Right cardiac atrium (tissue), 5 donors: ENCODE measurements at regions not wholly inside any gene's neighbourhood (a gene's known extent, or its start where the extent isn't known, plus 50 kb on each side); places are given as distances from the start of the nearest gene placed in this dataset.

Source experiments
- ATAC-seq, 2 donors: fragments of 200-7000 bp; cut with Tn5 transposase; one replicate each; pipeline versions ENCODE4 v1.8.0 to v1.9.1; 2020; ENCODE audit warnings: moderate library complexity in 2 of 2, mild to moderate bottlenecking in 1 of 2
- DNase-seq, 3 donors: peaks; one replicate each; pipeline ENCODE4 v3.0.0-alpha.2; 2020
- H3K27ac ChIP-seq: one replicate; pipeline ENCODE4 v1.5.1; 2013; ENCODE audit warnings: mild to moderate bottlenecking, low read length, control low read depth, moderate library complexity
- H3K27me3 ChIP-seq: one replicate; pipeline ENCODE4 v1.6.1; 2013; ENCODE audit not compliant: control insufficient read depth, insufficient read depth
- H3K4me1 ChIP-seq: one replicate; pipeline ENCODE4 v1.6.1; 2013; ENCODE audit warnings: low read length; ENCODE audit not compliant: control insufficient read depth, insufficient read depth
- H3K4me3 ChIP-seq: one replicate; pipeline ENCODE4 v1.5.1; 2013; ENCODE audit warnings: low read length, control low read depth
- H3K9me3 ChIP-seq: one replicate; pipeline ENCODE4 v1.6.1; 2013; ENCODE audit warnings: low read length; ENCODE audit not compliant: control insufficient read depth
- WGBS: extraction: QIAGEN DNeasy Blood & Tissue Kit; methylation state at CpG from one replicate; pipeline ENCODE4 v1.1.7; 2013; 5-methylcytosine and 5-hydroxymethylcytosine counted together
- intact Hi-C, 4 donors: fragments of 100-400 bp; cut with DNase I; formaldehyde crosslinking; loops; one replicate each; pipeline versions ENCODE4 v1.11.0 to v1.14.0; 2022 to 2023
- donor health status: healthy with polysubstance abuse.
- donor health status: DM: no; HTN: yes; CAD: no.
- donor health status: DM: no; HTN: no; CAD: no.
- donor health status: DM: no; HTN: yes; CAD: no; lungs with severe emphysema.
- donor health status: DM: yes; HTN: yes; CAD: no.

DNA sequence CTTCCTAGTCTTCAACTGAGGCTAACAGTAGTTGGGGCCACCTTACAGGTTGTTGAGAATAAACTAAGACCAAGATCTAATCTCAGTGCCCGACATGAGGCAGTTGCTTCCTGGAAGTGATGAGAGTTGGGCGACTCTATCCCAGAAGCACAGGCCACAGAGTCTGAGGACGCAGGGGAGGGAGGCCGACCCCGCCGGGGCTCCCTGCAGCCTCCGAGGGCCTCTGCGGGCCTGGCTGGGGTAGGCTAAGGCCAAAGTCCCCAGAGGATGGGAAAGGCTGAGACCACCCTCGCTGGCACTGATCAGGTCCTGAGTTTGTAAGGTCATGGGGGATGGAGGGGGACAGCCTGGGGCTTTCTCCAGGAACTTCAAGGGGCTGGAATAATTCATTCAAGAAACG is 74.0 kb downstream of the ENGASE start:
- DNase-seq (no peak), ATAC-seq (no peak)
- Histone ChIP-seq H3K9me3 (no peaks in the 10 kb centered on the region), H3K4me3 (no peak overlapping the region), H3K27ac (no peak overlapping the region), H3K27me3 (no peaks in the 10 kb centered on the region), H3K4me1 (no peaks in the 10 kb centered on the region)
- intact Hi-C loops = no loop called here
- WGBS = 73% methylated on average over 10 of the region's 10 CpGs

DNA sequence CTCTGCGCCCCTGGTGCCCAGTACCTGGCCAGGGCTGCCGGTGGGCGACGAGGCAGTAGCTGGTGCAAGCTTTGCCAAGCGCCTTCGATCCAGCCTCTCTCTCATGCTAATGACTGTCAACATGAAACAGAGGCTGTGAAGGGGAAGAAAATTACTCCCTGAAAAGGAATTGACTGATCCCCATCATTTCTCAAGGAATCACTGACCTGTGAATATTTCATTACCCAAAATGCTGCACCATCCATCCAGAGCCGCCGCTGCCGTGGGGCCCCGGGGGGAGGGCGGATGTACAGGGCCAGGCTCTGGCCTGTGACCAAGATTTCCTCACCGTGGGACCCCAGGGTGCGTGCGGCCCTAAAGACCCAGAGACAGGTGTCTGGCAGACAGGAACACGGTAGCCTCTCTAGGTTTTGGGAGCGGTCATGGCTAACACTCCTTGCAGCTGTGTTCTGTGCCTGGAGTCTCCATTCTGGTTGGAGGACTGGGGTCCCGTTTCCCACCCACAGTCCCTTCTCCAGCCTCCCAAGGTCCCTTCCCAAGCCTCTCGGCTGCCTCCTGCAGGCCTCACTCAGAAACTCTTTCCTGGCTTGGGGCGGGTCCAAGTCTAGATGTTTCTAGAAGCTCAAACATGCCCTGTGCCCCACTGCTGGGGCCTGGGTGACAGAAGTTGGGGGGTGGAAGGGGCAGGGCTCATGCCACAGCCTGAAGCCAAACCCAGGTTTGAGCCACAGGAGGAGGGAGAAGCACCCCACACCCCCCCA is 73.3 kb downstream of the ENGASE start:
- H3K27me3 ChIP-seq = no peaks in the 10 kb centered on the region
- no peaks in the 10 kb centered on the region for H3K9me3 ChIP-seq
- DNase-seq = no peak
- no peak for ATAC-seq
- no peak overlapping the region for H3K4me3 ChIP-seq
- H3K4me1 ChIP-seq = no peaks in the 10 kb centered on the region
- no peak overlapping the region for H3K27ac ChIP-seq
- intact Hi-C loops = no loop called here
- WGBS = 83% methylated on average over 19 of the region's 19 CpGs

DNA sequence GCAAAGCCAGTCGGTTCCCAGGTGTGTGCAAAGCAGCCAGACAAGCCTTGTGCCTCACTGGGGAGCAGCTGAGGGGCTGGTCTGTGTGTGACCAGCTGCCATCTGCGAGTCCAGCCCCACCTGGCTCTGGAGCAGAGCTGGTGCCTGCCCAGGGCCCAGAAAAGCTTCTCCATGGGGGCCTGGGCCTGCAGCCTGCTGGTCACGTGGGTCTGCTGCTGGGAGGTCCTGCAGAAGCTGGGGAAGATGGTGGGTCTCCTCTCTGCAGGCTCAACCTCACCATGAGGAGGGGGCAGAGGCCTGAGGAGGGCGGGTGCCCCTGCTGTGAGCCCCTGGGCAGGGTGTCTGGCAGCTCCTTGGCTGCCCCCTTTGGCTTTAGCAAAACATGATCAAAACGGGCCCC is 71.9 kb downstream of the ENGASE start:
- no peaks in the 10 kb centered on the region for H3K27me3 ChIP-seq
- ATAC-seq = no peak
- no peak overlapping the region for H3K27ac ChIP-seq
- H3K9me3 ChIP-seq = no peaks in the 10 kb centered on the region
- 56% methylated on average over 5 of the region's 5 CpGs for WGBS
- no peak overlapping the region for H3K4me3 ChIP-seq
- no peaks in the 10 kb centered on the region for H3K4me1 ChIP-seq
- intact Hi-C loops = no loop called here
- DNase-seq = no peak

DNA sequence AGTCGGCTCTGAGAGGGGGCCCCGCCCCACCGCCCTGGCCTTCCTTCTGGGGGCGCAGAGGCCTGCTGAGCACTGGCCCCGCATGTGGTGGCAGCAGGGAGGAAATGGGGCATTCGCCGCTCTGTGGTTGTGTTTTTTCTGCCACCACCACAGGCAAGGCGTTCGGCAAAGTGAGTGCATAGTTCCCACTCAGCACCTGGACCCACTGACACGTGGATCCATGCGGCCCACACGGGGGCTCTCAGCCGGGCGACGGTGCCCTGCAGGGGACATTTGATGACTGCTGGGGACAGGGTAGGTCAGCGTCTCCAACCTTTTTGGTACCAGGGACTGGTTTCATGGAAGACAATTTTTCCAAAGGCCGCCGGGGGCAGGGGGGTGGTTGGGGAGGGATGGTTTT is 70.9 kb downstream of the ENGASE start:
- Histone ChIP-seq H3K27ac (no peak overlapping the region), H3K27me3 (no peaks in the 10 kb centered on the region), H3K9me3 (no peaks in the 10 kb centered on the region), H3K4me3 (no peak overlapping the region), H3K4me1 (no peaks in the 10 kb centered on the region)
- ATAC-seq (no peak), DNase-seq (no peak)
- 86% methylated on average over 18 of the region's 18 CpGs for WGBS
- intact Hi-C loops = no loop called here

DNA sequence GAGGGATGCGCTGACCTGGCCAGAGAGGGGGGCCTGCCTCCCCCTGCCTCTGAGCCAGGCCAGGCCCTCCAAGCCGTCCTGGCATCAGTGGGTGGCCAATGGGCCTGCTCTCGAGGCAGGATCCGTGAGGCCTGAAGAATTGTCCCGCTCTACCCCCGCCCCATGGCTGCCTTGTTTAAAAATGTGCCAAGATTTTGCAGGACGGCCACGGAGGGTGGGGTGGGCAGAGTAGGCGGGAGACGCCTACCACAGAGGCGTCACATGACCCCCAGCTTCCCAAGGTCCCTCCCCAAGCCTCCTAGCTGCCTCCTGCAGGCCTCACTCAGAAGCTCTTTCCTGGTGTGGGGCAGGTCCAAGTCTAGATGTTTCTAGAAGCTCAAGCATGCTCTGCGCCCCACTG is 69.5 kb downstream of the ENGASE start:
- Histone ChIP-seq H3K4me3 (no peak overlapping the region), H3K9me3 (no peaks in the 10 kb centered on the region), H3K27me3 (no peaks in the 10 kb centered on the region), H3K27ac (no peak overlapping the region), H3K4me1 (no peaks in the 10 kb centered on the region)
- DNase-seq (no peak), ATAC-seq (no peak)
- WGBS = 59% methylated on average over 12 of the region's 12 CpGs
- intact Hi-C loops = no loop called here

DNA sequence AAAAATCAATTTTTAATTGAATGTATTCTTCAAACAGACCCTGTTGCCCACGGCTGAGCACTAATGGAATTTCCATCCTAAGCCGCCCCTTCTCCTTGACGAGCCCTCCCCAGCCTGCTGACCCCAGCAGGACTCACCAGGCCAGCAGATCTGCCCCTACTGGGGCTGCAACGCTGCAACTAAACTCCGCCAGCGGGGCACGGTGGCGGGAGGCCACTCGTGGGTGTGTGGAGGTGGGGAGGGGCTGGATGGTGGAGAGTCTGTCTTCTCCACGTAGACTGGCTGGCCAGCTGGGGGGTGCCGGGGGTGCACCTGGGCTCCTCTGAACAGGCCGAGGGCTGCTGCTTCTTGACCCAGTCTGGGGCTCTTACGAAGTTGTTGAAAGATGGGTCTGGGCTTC is 67.8 kb downstream of the ENGASE start:
- ATAC-seq (no peak), DNase-seq (no peak)
- no peak overlapping the region for H3K27ac ChIP-seq
- intact Hi-C loops = no loop called here
- H3K27me3 ChIP-seq = no peaks in the 10 kb centered on the region
- 54% methylated on average over 13 of the region's 13 CpGs for WGBS
- H3K9me3 ChIP-seq = no peaks in the 10 kb centered on the region
- H3K4me1 ChIP-seq = no peaks in the 10 kb centered on the region
- H3K4me3 ChIP-seq = no peak overlapping the region

DNA sequence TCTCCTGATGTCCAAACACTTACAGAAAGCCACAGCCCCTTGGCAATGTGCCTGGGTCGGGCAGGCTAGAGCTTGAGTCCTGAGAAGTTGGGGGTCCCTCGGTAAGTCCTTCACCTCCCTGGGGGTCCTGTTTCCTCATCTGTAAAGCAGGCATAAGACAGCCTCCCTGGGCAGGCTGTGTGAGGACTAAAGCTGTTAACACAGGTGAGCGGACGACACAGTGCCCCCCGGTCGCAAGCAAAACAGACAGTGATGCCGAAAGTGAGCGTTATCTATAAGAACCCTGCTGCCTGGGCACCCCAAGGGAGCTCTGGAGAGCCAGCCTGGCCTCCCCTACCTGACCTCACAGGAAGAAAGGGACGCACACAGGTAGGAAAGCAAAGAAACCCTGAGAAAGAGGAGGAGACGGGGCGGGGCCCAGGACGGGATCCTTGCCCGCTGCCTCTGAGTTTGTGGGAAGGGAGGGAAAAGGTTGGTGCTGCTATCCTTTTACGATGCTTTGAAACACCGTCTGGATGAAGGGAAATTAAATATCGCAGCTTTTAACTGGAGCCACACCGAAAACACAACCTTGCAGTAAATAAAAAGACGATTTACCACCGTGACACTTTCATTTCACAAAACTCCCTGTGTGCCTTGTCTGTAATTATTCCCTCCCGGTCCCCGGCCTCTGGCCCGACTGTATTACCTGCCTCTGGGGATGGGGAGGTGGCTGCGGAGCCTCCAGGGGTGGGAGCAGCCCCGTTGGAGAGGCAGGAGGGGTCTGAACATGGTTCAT is 67.1 kb downstream of the ENGASE start:
- Histone ChIP-seq H3K4me1 (no peaks in the 10 kb centered on the region), H3K27me3 (no peaks in the 10 kb centered on the region), H3K4me3 (no peak overlapping the region), H3K27ac (no peak overlapping the region), H3K9me3 (no peaks in the 10 kb centered on the region)
- ATAC-seq (no peak), DNase-seq (no peak)
- intact Hi-C loops = no loop called here
- whole genome bisulfite sequencing = 49% methylated on average over 24 of the region's 24 CpGs

DNA sequence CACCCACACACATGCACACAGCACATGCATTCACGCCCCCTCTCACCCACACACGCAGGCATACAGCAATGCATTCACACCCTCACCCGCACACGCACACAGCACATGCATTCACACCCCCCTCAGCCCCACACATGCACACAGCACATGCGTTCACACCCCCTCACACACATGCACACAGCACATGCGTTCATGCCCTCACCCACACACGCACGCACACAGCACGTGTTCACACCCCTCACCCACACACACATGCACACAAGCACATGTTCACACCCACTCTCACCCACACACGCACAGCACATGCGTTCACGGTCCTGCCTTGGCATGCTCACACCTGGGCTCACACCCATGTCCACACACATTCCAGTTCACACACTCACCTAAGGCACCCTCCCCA is 64.2 kb downstream of the ENGASE start:
- Histone ChIP-seq H3K27me3 (no peaks in the 10 kb centered on the region), H3K9me3 (no peaks in the 10 kb centered on the region), H3K4me1 (no peaks in the 10 kb centered on the region), H3K4me3 (no peak overlapping the region), H3K27ac (no peak overlapping the region)
- 93% methylated on average over 12 of the region's 12 CpGs for WGBS
- no peak for ATAC-seq
- no peak for DNase-seq
- intact Hi-C loops = no loop called here

DNA sequence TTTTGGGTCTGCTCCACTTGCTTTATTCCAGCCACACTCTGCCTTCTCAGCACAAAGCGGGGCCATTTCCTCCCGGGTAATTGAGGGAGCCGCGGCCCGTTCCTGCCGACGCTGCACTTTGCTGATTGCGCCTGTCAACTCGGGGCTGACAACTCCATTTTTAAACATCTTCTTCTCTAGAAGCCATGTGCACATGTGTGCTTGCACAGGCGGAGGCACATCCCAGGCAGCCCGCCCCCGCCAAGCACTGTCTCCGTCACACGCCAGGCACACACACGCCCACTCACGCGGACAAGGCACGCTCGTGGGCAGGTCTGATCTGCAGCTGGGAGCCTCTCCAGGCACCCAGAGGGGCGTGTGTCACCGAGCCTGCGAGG is 63.2 kb downstream of the ENGASE start:
- no peak for DNase-seq
- intact Hi-C loops = no loop called here
- H3K4me3 ChIP-seq = no peak overlapping the region
- no peaks in the 10 kb centered on the region for H3K9me3 ChIP-seq
- no peak overlapping the region for H3K27ac ChIP-seq
- no peak for ATAC-seq
- WGBS = 43% methylated on average over 22 of the region's 22 CpGs
- no peaks in the 10 kb centered on the region for H3K27me3 ChIP-seq
- H3K4me1 ChIP-seq = no peaks in the 10 kb centered on the region

DNA sequence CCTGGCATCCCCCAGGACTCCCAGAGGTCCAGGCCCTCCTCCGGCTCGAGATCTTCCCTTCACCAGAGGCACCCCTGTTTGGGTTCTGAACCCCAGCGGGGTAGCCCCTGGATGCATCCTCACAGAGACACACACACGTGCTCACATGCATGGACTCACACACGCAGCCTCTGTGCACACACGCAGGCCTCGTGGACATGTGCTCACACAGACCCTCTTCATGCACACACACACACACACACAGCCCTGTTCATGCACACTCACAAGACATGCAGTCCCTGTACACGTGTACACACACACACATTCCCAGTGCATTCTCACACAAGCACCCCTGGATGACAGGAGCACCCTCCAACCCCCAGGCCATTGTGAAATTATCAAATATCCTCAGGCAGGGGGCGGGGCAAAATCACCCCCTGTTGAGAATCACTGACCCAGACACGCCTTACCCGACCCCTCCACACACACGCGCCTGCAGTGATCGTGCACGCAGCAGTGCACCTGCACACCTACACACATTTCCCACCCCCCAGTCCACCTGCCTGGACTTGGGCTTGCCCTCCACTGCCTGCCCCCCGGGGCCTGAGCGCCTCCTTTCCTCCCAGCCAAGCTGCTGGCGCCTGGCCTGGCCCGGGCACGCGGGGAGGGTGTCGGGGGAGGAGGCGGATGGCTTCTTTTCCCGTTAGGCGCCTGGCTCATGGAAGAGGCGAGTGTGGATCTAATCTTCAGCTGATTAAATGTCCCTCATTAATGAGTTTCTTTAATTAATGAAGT is 62.6 kb downstream of the ENGASE start:
- H3K4me3 ChIP-seq = no peak overlapping the region
- H3K4me1 ChIP-seq = no peaks in the 10 kb centered on the region
- ATAC-seq (peak; percentile 37 to 47), DNase-seq (peak in 1 of 3 donors; percentile 34)
- no peaks in the 10 kb centered on the region for H3K27me3 ChIP-seq
- no peaks in the 10 kb centered on the region for H3K9me3 ChIP-seq
- no peak overlapping the region for H3K27ac ChIP-seq
- WGBS = 54% methylated on average over 26 of the region's 26 CpGs
- intact Hi-C loops = no loop called here

DNA sequence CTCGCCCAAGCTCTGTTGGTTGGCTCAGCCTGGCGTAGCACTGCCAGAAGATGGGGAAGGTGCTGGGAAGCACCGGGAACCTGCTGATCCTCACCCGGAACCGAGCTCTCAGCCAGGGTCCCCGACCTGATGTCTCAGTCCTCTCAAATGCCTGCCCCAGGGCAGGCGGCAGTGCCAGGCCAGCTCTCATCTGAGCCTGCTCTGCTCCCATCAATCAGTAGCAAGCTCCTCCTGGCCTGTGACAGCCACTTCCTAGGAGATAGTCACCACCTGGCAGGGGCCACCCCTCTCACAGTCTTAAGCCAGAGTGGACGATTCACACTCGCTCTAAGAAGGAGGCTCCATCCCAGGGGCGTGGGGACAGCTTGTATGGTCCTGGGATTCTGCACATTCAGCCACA is 62.0 kb downstream of the ENGASE start:
- DNase-seq (no peak), ATAC-seq (no peak)
- 72% methylated on average over 10 of the region's 10 CpGs for WGBS
- Histone ChIP-seq H3K27ac (no peak overlapping the region), H3K4me3 (no peak overlapping the region), H3K4me1 (no peaks in the 10 kb centered on the region), H3K27me3 (no peaks in the 10 kb centered on the region), H3K9me3 (no peaks in the 10 kb centered on the region)
- intact Hi-C loops = no loop called here
